PC-9 (cell line): ENCODE measurements at regions not wholly inside any gene's neighbourhood (a gene's known extent, or its start where the extent isn't known, plus 50 kb on each side); places are given as distances from the start of the nearest gene placed in this dataset.
"Not testable (repeated sequence)": the region's sequence is repeated elsewhere in the genome, so short reads cannot be mapped to it uniquely, and the experiment has no call there.

ENCODE experiments used
- EZH2 ChIP-seq: fragments of 200-600 bp; sonication (generic); IDR thresholded peaks from 2 replicates; pipeline ENCODE4 v1.8.0; 2017; ENCODE audit warnings: antibody characterized with exemption, low read depth
- TF ChIP-seq, protein P1 (sequence below): fragments of 200-600 bp; sonication (generic); conservative IDR thresholded peaks from 2 replicates; pipeline ENCODE4 v1.6.1; 2017; ENCODE audit warnings: mixed run types, antibody characterized with exemption, mild to moderate bottlenecking, moderate library complexity

DNA sequence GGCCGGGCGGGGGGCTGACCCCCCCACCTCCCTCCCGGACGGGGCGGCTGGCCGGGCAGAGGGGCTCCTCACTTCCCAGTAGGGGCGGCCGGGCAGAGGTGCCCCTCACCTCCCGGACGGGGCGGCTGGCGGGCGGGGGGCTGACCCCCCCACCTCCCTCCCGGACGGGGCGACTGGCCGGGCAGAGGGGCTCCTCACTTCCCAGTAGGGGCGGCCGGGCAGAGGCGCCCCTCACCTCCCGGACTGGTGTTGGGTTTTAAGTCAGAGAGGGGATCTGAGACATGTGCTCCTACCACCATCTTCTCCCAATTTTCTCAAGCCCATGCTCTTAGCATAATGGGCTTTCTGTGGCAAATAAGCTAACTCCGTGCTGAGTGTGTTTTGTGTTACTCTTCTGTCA is 87.5 kb upstream of the TMTC4 start:
- TF ChIP-seq, protein P1, sequence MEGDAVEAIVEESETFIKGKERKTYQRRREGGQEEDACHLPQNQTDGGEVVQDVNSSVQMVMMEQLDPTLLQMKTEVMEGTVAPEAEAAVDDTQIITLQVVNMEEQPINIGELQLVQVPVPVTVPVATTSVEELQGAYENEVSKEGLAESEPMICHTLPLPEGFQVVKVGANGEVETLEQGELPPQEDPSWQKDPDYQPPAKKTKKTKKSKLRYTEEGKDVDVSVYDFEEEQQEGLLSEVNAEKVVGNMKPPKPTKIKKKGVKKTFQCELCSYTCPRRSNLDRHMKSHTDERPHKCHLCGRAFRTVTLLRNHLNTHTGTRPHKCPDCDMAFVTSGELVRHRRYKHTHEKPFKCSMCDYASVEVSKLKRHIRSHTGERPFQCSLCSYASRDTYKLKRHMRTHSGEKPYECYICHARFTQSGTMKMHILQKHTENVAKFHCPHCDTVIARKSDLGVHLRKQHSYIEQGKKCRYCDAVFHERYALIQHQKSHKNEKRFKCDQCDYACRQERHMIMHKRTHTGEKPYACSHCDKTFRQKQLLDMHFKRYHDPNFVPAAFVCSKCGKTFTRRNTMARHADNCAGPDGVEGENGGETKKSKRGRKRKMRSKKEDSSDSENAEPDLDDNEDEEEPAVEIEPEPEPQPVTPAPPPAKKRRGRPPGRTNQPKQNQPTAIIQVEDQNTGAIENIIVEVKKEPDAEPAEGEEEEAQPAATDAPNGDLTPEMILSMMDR: not testable (repeated sequence)
- not testable (repeated sequence) for TF ChIP-seq EZH2
